Fibroblast of skin of left quadriceps (primary cell): ENCODE measurements at regions not wholly inside any gene's neighbourhood (a gene's known extent, or its start where the extent isn't known, plus 50 kb on each side); places are given as distances from the start of the nearest gene placed in this dataset.

Experiments
- DNase-seq, 2 experiments: peaks; one replicate each; pipeline ENCODE4 v3.0.0-alpha.2; 2013; ENCODE audit warnings: low read depth in 2 of 2

GRCh38 chr17:74012465-74012864 lies 191.0 kb upstream of the RPL38 start:
- no peak for DNase-seq

- no peak for DNase-seq
Measured at GRCh38 chr17:74015316-74015715, 188.2 kb upstream of the RPL38 start.

- DNase-seq, result no peak
Measured at GRCh38 chr17:74015990-74016389, 187.5 kb upstream of the RPL38 start.

GRCh38 chr17:74016461-74016860 lies 187.0 kb upstream of the RPL38 start:
- DNase-seq, result no peak

GRCh38 chr17:74017466-74017865 lies 186.0 kb upstream of the RPL38 start:
- DNase-seq, result no peak

GRCh38 chr17:74018115-74018514 lies 185.4 kb upstream of the RPL38 start:
- no peak for DNase-seq

GRCh38 chr17:74019271-74019670 lies 184.2 kb upstream of the RPL38 start:
- DNase-seq, result no peak

- DNase-seq, result no peak
Measured at GRCh38 chr17:74019860-74020259, 183.6 kb upstream of the RPL38 start.

- no peak for DNase-seq
Measured at GRCh38 chr17:74020522-74020921, 183.0 kb upstream of the RPL38 start.

GRCh38 chr17:74024871-74025531 lies 178.5 kb upstream of the RPL38 start:
- no peak for DNase-seq

GRCh38 chr17:74027444-74027843 lies 176.0 kb upstream of the RPL38 start:
- no peak for DNase-seq

- DNase-seq, result no peak
Measured at GRCh38 chr17:74028354-74029116, 174.9 kb upstream of the RPL38 start.

- no peak for DNase-seq
Measured at GRCh38 chr17:74031316-74032090, 172.0 kb upstream of the RPL38 start.

- no peak for DNase-seq
Measured at GRCh38 chr17:74032222-74032621, 171.3 kb upstream of the RPL38 start.

GRCh38 chr17:74037320-74037719 lies 166.2 kb upstream of the RPL38 start:
- peak in 1 of 2 experiments; percentile 2 for DNase-seq

GRCh38 chr17:74040291-74040690 lies 163.2 kb upstream of the RPL38 start:
- no peak for DNase-seq

- no peak for DNase-seq
Measured at GRCh38 chr17:74040729-74041128, 162.7 kb upstream of the RPL38 start.

- DNase-seq, result no peak
Measured at GRCh38 chr17:74041869-74042640, 161.4 kb upstream of the RPL38 start.

GRCh38 chr17:74042744-74043486 lies 160.6 kb upstream of the RPL38 start:
- DNase-seq, result peak; percentile 73 to 75

- DNase-seq, result no peak
Measured at GRCh38 chr17:74043976-74044375, 159.5 kb upstream of the RPL38 start.

GRCh38 chr17:74045608-74046280 lies 157.7 kb upstream of the RPL38 start:
- DNase-seq, result no peak
